GM21447 (cell line): ENCODE measurements at regions not wholly inside any gene's neighbourhood (a gene's known extent, or its start where the extent isn't known, plus 50 kb on each side); places are given as distances from the start of the nearest gene placed in this dataset.
"Not testable (repeated sequence)": the region's sequence is repeated elsewhere in the genome, so short reads cannot be mapped to it uniquely, and the experiment has no call there.

Source experiments
- ATAC-seq: cut with Tn5 transposase; IDR thresholded peaks from one replicate; pipeline ENCODE4 v1.9.1; 2021; ENCODE audit not compliant: unreplicated experiment

DNA sequence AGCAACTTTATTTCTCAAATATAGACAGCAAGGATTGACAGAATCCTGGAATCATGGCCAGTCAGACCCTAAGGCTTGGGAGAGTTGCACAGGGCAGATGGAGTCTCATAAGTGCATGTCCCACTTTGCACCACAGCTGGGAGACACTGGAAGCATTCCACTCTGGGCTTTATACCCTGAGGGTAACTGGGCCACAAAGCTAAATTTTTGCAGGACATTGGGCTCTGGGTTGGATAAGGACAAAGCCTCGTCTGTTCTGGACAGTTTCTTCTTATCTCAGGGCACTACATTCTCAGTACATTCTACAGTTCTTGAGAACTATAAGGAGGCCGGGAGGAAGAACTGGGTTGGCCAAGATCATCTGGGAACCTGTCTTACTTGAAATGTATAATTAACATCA, 158.3 kb upstream of the IGFBP3 start:
- no peak for ATAC-seq

DNA sequence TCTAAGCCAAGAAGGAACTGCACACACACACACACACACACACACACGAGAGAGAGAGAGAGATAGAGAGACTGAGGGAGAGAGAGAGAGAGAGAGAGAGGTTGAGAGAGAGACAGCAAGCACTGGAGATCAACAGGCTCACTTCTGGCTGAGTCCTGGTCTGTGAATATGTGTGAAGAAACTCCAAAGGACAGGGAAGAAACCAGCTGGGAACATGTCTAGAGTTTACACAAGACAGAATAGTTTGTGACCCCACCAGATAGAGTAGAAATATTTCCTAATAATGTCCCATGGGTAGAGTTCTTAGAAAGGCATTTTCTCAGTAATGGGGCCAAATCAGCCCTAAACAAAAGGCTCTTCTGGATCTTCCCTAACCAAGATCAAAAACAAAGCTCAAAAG, 155.5 kb upstream of the IGFBP3 start:
- ATAC-seq, result no peak

DNA sequence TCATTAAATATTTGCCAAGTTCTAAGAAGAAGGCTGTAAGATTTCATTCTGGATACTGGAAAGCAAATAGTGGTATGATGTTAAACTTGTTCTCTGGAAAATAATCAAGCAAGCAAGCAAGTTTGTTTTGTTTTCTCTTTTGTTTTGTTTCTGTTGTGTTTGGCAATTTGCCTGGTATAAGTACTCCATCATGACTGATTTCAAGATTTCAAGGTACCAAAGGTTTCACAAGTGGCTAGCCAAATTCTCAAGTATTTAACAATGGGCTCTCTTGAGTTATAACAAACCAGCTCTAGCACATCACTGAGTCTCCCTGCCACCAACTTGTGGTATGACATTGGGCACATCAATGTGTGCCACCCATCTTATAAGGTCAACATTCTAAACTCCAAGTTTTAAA, 151.7 kb upstream of the IGFBP3 start:
- ATAC-seq, result no peak

DNA sequence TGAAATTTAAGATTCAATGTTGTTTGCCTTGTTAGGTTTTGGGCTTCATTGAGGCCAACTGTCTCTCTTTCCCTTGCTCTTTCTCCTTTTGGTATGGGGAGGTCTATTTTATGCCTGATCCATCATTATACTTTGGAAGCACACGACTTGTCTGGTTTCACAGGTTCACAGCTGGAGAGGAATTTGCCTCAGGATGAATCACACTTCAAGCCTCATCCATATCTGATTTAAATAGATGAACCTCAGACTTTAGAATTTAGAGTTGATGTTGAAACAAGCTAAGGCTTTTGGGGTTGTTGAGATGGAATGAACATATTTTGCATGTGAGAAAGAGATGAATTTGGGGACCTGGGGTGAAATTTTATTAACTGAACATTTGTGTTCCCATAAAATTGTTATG, 150.5 kb upstream of the IGFBP3 start:
- no peak for ATAC-seq

DNA sequence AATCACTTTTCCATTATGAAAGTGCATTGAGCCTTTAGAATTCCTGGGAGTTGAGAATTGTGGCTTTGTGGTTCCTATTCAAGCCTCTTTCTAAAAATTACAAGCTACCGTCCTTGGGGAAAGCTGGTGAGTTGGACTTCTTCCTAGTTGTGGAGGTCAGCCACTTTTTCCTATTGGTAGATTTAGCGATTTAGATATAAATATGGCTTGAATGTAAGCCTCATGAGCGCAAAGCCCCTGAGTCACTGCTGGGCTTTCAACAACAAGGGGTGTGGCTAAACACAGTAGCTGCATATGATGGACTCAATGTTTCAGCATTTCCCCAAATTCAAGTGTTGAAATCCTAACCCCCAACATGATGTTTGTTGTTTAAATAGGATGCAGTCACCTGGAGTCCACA, 150.0 kb upstream of the IGFBP3 start:
- ATAC-seq, result no peak

DNA sequence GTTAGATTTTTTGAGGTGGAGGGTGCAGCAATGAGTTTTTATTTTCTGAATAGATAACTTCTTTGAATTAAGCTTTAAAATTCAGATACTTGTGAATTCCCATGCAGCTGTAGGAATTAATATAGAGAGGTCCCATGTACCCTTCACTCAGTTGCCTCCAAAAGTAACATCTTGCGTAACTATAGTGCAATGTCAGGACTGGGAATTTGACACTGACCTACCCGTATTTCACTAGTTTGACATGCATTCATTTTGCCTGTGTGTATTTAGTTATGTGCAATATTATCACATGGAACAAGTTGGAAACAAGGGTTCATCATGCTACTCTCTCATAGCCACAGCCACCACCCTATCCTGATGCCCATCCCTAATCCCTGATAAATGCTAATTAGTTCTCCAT, 147.1 kb upstream of the IGFBP3 start:
- ATAC-seq, result no peak

DNA sequence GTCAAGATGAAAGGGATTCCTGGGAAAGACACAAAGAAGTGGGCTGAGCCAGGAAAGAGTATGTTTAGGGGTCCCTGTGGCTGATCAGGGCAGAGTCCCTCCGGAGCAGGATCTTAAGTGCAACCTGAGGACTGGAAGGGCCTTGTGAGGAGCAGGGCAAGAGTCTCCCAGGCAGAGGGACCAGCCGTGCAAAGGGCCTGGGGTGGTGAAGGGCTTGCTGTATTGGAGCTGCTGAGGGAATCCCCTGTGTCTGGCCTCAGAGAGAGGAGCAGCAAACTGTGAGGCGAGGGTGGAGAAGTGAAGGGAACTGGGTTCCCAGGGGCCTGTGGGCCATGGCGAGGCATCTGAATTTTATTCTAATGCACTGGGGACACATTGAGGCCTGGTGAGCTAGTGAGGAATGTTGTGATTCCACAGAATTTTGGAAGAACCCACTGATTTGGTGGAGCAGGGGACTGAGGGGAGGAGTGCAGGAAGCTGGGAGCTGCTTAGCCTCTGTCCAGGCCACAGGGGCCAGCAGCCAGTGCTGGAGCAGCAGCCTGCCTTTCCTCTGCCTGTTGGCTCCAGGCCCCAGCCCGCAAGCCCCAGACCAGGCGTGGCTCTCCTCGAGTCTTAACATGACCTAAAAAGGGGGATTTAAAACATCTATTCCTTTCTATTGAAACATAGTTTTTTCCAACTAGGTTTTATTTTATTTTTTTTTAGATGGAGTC, 138.4 kb upstream of the IGFBP3 start:
- no peak for ATAC-seq

DNA sequence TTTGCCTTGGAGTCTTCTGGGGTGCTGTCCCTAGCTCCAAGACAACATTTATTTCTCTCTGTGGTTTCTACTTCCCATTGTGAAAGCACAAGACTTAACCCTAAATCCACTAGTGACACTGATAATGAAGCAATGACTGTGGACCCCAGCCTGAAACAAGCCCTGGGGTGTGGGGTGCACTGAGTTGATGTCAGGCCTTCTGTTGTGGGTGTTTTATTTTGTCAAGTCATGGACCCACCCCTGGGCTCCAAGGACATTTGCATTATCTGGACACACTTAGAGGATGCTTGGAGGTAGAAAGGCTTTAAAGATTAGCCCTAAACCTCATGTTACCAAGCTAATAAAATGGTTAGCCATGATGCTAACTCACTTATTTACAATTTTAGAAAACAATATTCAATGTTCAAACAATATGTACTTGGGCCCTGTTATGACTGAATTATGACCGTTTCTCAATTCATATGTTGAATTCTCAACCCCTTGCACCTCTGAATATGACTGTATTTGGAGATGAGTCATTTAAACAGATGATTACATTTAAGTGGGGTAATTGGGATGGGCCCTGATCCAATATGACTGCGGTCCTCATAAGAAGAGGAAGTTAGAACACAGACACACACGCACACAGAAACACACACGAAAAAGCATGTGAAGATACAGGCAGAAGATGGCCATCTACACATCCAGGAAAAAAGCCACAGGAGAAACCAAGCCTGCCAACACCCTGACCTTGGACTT, 137.2 kb upstream of the IGFBP3 start:
- ATAC-seq, result no peak

DNA sequence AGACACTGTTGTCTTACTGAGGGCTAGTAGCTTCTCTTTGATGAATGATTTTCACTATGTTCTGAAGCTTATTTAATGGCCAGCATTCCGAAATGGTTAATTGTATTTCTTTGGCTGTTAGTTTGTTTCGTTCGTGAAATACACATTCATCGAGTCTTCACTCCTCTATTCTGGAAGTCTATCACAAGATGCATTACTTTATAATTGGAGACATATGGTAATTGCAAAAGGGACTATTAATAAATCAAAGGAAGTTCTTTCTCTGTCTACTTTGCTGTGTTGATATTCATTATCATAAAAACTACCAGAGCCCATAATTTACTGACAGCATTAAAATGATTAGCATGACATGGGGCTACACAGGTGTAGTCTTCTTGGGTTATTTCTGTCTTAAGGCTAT, 133.8 kb upstream of the IGFBP3 start:
- no peak for ATAC-seq

DNA sequence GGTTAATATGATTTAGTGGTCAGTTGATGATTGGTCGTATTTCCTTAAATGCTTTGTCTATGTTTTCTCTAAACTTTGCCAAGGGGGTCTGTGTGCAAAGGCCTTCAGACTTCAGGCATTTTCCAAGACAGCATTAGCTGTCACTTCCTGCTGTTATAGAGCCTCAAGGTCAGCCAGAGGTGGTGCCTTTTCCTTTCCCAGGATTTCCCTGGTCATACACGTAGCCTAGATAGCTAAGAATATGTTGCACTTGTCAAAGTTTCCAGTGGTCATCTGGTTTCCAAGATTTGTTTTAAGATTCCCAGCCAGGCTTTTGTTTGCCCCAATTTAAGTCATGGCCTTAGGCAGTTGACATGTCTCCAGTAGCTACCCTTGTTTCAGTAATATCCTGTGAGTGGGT, 133.2 kb upstream of the IGFBP3 start:
- no peak for ATAC-seq

DNA sequence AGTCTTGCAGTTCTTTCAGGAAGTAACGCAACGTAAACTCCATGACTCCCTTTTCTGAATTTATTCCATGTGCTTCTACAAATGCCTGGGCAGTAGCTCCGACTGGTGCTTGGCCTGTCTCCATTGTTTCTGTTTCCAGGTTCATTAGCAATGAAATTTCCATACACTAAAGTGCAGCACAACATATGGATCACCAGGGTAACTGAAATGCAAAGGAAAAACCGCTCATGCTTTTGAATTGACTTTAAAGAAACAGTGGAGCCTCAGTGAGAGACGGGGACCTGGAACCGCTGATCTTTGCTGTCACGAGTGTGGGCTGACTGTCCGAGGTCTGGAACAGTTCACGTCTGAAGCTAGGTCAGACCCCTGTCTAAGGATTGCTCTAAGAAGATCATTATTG, 126.5 kb upstream of the IGFBP3 start:
- ATAC-seq, result no peak

DNA sequence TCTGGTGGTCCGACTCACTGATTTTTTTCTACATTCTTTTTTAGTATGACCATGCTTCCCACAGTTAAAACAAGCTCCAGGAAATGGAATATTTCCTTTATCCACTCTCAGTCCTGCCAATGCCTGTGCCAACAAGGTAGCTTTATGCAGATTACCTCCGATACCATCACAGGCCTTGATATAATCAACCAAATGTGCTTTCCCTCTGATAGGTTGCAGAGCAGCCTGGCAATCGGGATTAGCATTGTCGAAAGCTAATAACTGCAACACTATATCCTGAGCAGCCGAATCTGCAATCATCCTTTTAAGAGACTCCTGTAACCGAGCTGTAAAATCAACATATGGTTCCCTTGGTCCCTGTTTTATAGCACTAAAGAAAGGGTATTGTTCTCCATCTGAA, 122.3 kb upstream of the IGFBP3 start:
- ATAC-seq, result not testable (repeated sequence)

DNA sequence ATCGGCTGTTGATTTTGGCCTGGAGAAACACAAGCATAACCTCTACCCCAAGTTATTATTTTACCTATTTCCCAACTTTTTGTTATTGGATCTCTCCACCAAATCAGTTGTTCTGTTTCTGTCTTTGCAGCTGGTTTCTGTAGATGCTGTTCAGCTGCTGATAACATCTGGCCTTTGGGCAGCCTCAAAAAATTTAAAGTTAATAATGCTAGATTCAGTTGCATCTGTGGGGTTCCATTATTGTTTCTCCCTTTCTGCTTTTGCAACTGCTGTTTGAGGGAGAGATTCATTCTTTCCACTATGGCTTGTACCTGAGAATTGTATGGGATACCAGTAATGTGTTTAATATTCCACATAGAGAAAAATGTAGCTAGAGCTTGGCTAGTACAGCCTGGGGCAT, 118.7 kb upstream of the IGFBP3 start:
- ATAC-seq, result not testable (repeated sequence)

DNA sequence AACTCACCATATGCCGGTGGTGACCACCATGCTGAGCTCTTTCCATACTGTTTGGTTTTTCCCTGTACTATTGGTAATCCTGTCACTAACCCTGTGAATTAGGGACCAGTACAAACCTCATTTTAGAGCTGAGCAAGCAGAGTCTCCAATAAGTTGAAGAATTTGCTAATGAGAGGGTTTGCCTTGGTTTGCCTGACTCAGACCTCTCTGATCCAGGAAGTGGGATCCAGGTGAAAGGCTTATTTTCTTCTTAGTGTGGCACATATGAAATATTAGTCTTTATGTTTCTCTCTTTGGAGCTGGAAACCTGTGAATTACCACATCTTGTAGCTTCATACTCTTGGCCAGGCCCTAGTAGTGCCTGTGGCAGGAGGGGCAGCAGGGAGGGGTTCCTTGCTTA, 114.1 kb upstream of the IGFBP3 start:
- ATAC-seq, result no peak

DNA sequence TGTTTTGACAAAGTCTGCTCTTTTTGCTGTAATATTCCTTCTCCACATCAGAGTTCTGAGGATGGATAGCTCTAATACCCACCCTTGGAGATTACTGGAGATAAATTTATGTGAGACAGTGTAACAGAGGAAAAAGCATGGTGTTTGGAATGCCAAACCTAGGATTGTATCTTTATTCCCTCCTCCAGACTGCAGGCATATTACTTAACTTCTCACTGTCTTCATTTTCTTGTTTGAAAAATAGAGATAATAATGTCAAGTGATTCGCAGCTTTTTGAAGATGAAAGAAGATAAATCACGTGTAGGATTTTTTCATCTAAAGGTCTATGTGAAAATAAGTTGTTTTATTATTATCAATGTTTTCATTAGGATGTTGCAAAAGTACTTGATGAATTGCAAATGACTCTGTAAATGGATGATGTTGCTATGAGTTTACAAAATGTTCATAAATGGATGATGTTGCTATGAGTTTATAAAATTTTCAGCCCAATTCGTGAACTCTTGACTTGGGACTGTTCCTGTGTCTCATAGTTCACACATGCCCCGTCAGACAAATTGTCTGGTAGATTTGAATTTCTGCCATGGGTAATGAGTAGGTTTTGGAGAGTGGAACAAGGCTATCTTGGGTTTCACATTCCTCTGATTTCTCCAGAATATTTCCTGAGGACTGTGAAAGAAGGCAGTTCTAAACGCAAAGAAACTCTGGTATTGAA, 113.1 kb upstream of the IGFBP3 start:
- ATAC-seq, result no peak

DNA sequence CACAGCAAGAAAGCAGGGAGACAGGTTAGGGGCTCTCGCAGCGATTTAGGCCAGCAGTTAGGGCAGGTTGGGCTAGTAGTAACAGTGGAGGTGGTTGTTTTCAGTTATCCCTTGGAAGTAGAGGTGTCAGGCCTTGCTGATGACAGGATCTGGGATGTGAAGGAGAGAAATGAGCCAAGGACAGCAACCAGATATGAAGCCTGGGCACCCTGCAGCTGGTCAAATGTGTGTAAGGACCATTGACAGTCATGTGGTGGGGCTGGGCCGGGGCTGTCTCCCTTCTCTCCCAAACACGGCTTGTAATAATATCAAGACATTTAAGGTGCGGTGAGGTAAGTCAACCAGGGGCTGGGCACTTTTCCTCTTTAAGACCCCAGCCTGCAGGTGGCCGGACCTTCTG, 112.5 kb upstream of the IGFBP3 start:
- ATAC-seq, result no peak

DNA sequence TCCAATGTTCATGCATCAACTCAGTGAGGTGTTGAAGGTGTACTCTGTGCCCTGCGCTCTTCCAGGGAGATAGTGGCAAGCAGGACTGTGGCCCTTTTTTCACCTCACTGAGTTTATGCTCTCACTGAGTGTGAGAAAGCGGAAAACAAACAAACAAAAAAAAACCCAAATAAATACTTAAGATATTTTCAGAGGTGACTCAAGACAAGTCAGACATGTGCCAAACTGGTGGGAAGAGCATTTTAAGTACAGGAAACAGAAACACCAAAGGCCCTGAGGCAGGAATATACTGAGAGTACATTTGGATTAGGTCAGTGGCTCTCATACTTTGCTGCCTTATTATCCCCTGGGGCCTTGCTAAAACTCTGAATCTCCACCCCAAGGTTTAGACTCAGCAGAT, 111.9 kb upstream of the IGFBP3 start:
- no peak for ATAC-seq

DNA sequence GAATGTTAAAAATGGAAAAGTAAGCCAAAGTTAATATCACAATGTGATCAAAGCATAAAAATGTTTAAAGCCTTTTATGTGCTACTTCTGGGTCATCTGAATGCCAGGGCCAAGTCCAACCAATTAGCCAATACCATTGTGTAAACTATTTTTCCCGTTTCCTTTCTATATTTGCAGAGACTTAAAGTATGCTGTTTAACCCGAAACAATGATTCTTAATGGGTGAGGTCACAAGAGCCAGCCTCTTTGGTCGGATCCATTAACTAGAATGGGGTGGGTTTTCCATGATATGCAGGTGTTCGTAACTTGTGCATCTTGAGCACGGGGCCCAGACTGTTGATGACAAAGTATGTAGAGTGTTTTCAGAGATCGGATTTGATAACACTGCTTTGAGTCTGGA, 111.3 kb upstream of the IGFBP3 start:
- ATAC-seq, result no peak

DNA sequence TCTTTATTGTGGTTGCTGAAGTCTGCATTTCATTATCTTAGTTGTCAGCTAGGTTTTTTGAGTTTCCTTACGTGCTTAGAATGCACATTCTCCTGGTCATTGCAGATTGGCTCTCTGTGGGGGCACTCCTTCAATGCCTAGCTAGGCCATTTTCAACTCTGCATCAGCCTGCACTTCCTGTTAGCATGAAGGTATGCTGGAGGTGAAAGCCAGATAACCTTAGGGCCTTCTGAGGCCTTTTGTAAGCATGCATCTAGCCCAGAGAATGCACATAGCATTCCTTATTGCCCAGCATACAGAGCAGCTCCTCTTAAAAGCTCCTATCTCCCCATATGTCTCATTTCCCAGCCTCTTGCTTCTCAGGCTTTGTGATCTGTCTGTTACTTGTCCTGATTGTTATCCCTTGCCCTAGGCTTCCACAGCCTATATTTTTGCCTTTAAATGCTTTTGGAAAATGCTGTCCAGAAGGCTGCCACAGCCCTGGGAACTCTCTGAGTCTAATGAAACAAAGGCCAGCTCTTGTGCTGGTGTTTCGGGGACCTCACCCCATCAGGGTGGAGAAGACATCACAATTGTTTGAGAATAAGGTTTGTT, 108.1 kb upstream of the IGFBP3 start:
- ATAC-seq, result no peak

DNA sequence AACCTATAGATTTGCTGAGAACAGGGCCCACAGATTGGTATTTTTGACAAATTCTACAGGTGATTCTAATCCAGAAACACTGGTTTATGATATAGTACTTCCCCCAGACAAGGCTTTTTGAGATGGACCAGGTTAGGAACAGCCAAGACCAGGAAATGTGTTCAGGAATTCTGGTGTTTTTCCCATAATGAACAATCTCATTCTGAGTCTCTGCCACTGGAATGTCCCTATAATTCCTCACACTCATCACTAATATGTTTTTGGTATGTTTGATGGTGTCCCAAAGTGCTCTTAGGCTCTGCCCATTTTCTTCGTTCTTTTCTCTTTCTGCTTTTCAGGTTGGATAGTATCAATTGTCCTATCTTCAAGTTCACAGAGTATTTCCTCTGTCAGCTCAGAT, 107.2 kb upstream of the IGFBP3 start:
- ATAC-seq, result no peak

DNA sequence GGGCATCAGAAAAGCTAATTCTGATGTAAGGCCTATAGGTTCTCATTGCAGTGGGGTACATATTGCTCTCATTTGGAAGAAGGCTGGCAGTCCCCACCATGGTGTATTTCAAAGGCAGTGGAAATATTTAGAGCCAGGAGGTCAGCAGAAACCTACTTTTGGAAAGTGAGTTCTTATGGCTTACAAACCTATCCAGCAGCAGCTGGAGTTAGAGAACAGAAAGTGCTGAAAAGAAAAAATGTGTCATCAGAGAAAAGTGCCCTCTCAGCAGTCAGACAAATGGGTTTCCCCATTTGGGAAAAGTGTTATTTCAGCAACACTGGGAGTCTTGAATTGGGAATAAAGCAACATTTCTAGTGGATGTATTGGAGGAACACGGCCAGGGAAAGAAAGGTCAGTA, 105.7 kb upstream of the IGFBP3 start:
- no peak for ATAC-seq
